ENCODE measurements at regions not wholly inside any gene's neighbourhood (a gene's known extent, or its start where the extent isn't known, plus 50 kb on each side); places are given as distances from the start of the nearest gene placed in this dataset.
A peak's percentile ranks its signal among the peaks of the same experiment; 100 is the strongest.
"Not testable (repeated sequence)": the region's sequence is repeated elsewhere in the genome, so short reads cannot be mapped to it uniquely, and the experiment has no call there.

DNA sequence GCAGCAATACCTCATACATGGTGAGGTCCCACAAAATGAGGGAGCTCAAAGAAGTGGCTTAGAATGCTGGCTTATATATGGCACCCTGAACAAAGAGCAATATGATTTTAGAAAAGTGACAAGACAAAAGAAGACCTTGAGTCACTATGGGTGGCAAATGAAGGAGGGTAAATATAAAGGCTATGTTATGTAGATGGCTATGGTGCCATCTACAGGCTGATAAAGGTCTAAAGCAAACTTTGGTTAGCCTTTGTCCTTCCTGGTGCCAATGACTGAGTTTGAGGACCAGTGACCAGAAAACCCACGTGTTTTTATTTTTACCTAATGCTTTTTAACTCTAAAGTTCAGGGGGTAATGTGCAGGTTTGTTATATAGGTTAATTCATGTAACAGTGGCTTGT, 151.8 kb downstream of the CCNG2 start:
- no peak for ATAC-seq

DNA sequence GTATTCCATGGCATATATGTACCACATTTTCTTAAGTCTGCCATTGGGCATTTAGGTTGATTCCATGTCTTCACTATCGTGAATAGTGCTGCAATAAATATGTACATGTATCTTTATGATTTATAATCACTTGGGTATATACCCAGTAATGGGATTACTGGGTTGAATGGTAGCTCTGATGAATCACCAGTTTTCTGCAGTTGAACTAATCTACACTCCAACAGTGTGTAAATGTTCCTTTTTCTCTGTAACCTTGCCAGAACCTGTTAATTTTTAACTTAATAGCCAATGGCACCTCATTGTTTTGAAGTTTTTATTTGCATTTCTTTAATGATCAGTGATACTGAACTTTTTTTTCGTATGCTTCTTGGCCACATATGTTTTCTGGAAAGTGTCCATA, 152.5 kb downstream of the CCNG2 start:
- ATAC-seq: no peak

DNA sequence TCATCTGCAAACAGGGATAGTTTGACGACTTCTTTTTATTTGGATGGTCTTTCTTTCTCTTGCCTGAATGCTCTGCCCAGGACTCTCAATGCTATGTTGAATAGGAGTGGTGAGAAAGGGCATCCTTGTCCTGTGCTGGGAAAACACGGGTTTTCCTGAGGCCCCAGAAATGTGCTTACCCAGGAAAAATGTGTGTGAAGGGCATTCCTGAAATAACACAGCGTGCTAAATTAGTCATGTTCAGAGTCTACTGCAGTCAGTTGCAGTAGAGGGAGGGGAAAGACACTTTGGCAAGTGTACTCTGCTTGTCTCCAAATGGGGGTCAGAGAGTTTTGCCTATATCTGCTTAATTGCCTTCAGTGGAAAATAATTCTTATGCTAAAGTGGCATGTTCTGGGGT, 153.9 kb downstream of the CCNG2 start:
- ATAC-seq: no peak

DNA sequence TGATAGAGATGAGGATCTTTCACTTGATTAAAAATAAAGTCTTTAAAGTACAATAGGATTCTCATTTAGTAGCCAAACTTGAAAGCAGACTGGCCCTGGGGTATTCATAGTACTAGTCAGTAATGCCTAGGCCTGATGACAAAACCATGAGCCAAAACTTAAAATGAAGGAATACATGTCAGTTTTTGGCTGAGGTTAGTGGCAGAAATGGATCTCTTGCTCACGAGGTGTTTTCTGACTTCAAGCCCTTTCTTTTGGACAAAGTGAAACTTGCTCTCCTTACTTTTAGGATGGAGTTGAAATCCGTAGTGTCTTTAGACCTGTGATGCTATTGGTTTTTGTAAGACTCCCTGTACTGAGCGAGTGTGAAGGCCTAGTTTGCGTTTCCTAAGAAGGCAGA, 157.7 kb downstream of the CCNG2 start:
- ATAC-seq: no peak

DNA sequence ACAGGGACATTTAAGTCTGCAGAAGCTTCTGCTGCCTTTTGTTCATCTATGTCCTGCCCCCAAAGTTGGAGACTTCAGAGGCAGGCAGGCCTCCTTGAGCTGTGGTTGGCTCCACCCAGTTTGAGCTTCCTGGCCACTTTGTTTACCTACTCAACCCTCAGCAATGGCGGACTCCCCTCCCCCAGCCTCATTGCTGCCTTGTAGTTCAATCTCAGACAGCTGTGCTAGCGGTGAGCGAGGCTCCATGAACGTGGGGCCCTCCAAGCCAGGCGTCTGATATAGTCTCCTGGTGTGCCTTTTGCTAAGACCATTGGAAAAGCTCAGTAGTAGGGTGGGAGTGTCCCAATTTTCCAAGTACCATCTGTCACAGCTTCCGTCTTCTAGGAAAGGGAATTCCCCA, 170.1 kb downstream of the CCNG2 start:
- no peak for ATAC-seq

DNA sequence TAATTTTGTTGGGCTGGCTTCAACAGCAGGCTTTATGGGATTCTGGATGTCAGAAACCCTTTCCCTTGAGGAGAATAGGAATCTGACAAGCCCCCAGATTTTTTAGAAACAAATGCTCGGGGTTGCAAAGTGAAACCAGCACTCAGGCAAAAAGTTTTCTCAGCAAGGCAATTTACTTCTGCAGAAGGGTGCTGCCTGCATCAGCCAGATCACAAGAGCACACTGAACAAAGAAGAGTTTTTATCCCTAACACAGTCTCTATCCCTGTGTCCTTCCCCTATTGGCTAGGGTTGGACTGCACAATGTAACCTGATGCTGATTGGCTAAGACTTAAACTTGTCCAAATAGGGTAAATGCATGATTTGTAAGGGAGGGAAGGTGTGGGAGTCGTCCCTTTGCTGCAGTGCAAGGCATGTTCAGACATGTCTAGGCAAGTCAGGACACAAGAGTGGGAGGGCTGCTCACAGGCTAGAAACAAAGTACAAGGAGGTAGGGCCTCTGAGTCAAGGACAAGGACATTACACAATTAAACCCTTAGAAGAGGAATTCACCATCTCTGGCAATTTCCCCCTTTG, 175.8 kb downstream of the CCNG2 start:
- no peak for ATAC-seq

DNA sequence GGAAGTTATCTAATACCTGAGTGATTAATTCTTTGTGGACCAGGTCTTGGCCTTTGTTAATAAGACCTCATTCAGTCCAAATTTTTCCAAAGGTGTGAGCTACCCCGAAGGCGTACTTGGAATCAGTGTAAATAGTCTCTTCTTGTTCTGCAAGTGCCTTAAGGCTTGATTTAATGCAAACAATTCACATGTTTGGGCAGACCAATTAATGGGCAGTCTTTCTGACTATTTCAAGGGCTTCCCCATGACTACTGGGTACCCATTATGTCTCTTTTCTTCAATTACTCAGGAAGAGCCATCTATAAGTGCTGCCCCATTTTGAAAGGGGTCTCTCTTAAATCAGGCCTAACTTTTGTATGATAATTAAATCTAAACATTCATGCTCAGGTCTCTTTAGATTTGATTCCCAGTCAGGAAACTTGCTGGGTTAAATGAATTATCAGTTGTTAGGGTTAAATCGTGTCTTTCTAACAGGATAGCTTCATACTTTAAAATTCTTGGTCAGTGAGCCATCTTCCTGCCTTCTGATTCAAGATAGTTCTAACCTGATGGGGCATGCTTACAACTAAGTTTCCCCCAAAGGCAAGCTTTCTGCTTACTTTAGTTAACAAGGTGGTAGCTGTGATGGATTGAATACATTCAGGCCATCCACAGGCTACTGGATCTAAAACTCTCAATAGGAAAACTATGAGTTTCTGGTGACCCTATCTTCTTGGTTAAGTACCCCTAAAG, 179.6 kb downstream of the CCNG2 start:
- no peak for ATAC-seq

DNA sequence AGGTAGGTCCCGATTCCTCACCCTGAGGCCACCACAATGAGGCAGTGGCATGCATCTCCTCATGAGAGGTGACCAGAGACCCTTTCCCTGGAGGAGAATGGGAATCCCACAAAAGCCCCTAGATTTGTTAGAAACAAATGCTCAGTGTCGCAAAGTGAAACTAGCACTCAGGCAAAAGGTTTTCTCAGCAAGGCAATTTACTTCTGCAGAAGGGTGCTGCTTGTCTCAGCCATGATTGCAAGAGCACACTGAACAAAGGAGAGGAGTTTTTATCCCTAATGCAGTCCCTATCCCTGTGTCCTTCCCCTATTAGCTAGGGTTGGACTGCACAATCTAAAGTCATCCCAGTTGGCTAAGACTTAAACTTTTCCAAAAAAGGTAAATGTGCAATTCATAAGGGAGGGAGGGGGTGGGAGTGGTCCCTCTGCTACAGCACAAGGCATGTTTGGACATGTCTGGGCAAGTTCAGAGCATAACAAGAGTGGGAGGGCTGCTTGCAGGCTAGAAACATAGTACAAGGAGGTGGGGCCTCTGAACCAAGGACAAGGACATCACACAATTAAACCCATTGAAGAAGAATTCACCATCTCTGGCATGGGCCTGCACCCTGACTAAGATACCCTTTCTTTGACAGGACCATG, 185.3 kb downstream of the CCNG2 start:
- no peak for ATAC-seq

DNA sequence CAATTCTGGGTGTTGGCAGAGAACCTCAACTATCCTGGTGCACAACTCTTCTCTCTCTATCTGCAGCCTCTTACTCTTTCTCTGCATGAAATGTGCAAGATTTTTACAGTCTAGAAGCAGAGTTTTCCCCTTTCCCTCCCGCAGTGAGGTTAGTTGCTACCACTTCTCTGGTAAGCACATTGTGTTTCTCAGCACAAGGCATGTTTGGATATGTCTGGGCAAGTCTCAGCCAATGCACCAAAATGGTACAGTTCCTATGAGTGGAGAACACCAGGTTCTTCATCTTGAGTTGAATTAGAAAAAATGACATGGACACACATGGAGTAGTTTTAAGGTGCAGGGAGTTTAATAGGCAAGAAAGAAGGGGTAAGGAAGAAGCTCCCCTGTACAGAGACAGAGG, 187.0 kb downstream of the CCNG2 start:
- no peak for ATAC-seq

DNA sequence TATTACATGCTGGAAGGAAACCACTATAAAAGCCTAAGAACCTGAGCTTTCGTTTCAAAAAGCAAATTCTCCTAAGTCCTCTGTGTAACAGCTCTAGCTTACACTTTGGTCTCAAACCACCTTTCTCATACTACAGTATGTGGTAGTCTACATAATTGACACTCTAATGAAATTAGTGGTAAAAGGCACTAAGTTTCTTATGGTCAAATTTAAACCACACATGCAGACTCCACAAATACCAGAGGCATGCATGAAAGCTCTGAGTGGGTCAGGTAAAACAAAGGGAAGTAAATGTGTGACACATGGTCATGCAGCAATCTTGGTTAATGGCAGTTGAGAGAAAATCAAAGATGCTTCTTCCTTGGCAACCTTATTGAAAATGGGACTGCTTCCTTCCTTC, 187.8 kb downstream of the CCNG2 start:
- ATAC-seq: no peak

DNA sequence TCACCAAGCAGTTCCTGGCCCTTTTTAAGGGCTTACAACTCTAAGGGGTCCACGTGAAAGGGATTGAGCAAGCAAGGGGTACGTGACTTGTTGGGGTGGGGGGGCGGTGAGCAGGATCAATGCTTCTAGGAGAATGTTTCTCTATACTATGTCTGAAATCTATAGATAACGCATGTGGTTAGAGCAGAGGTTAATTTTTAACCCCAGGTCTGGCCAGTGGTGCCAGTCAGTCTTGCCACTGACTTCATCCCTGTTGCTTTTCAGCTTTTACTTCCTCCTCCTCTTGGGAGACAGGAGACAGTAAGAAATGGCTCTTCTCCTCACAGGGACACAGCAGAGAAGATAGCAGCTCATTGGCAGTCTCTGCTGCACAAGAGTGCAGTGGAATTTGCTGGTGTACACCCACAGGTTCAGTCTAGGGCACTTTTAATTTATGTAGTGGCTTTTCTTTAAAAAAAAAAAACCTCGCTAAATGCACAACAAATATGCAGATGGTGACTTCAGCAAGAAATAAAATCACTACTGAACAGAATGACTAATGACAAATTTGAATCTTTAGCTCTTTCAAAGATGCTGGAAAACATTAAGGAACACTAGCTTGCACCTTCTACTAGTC, 190.5 kb downstream of the CCNG2 start:
- ATAC-seq: no peak

DNA sequence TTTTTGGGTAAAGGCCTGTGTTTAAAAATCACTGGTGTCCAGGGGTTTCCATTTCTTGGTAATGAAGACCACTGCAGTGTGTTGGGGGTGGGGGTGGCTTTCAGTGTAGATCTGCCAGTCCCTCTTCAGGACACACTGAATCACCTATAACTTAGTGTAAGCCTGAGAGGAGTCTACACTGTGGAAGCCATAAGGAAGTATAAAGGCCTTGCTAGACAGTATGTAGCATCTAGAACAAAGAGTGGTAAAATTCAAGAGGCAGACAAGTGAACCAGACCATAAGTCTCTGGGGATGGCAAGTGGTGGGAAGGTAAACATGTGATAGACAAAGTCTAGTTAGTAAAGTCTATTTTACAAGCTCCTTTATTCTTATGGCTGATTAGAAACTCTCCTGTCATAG, 191.8 kb downstream of the CCNG2 start:
- no peak for ATAC-seq

DNA sequence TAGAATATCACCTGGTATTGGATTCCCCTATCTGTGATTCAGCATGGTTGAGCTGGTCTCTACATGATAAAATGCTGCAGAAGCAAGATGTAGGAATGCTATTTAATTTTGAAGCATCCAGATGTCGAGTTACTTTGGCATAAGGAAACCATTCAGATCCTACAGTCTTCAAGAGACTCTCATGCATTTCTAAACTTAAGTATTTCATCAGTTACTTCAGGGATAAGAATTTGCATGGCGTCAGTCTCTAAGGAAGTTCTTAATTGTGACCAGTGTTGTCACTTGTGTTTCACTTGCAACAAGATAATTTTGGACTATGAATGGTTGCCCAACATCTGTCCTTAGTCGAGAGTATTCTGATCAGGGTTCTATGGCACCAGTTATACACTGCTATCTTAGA, 192.4 kb downstream of the CCNG2 start:
- no peak for ATAC-seq

DNA sequence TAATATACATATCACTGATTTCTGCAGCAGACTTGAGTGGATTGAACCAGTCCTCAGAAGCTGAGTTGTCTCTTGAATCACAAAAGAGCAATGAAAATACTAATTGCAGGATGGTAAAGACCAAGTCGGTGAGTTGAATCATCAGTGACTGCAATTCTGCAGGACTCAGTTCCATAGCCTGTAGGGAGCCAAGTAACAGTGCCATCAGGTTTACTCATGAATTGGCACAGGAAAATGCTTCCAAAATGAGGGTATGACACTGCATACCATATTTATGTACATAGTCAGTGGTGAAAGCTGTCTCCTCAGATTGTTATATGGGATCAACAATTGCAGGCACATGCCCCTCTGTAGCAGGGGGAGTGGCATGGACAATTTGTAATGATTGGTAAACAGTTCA, 192.8 kb downstream of the CCNG2 start:
- no peak for ATAC-seq

DNA sequence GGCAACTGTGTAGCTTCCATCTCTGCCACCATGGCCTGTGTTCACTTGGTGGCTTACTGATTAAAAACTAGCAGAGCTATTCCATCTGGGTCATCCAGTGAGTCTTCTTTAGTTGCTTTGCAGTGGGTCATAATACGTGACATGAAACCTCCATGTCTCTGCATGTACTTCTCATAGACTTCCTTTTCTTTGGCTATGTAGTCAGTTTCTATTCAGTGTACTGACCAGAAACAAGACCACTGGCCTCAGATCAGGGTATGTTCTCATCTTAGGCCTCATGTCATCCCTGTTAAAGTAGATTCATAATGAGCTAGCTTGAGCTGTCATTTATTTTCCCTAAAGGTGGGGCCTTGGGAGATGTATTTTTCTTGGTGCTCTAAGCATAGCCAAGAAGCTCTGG, 195.2 kb downstream of the CCNG2 start:
- ATAC-seq: no peak

DNA sequence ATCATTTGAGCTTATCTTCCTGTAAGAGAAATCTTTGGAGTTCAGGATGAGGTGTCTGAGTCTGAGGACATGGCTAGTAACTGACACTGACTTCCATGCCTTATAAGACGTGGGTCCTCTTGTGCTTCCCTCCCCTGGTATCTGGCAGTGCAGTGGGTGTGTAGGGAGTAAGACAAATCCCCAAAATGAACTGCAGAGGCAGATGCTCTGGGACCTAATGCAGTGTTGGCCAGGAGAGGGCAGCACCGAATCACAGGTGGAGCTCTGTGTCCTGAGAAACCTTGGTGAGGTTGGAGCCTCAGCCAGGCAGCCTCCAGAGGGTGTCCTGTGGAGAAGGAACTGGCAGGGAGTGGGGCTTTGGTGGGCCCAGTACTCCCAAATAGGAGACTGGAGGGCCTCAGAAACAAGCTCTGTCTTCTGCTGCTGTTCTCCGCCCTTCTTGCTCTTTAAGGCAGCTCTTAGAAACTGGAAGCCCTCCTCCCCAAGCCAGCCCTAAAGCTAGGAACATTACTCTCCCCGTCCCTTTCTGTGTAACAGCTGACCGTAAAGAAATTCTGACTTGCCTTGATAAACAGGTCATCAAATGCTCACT, 196.8 kb downstream of the CCNG2 start:
- ATAC-seq: not testable (repeated sequence)

DNA sequence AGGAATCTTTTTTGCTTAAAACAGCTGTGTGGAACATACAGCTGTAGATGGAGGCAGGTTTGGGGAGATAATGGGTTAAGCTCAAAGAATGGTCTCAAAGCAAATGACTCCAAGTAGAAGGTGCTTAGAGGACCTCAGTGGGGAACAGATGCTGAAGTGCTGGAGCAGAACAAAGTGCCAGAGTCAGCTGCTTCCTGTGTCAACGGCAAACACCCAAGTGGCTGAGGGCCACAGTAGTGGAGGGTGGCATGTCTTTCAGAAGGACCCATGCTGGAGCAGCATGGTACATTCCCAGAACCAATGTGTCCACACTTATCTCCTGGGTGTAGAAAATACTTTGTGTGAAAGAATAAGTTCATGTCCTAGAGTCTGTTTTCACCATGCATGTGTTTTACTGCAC, 197.5 kb downstream of the CCNG2 start:
- no peak for ATAC-seq

DNA sequence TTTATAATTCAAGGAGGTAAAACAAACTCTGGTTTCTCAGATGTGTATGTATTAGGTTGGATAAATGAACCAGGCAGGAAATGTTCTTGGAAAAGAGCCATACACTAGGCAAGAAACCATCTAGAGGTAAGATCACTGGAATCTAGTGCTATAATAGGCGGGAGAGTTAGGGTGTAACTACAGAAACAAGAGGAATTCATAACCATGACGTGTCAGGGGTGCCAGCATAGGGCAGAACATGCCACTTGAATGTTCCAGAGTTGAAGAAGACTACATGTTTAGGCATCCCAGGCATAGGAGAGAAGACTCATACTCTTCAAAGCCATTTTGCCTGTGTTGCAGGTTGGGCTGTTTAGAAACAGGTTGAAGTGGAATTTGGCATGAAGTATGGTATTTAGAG, 198.7 kb downstream of the CCNG2 start:
- ATAC-seq: no peak

DNA sequence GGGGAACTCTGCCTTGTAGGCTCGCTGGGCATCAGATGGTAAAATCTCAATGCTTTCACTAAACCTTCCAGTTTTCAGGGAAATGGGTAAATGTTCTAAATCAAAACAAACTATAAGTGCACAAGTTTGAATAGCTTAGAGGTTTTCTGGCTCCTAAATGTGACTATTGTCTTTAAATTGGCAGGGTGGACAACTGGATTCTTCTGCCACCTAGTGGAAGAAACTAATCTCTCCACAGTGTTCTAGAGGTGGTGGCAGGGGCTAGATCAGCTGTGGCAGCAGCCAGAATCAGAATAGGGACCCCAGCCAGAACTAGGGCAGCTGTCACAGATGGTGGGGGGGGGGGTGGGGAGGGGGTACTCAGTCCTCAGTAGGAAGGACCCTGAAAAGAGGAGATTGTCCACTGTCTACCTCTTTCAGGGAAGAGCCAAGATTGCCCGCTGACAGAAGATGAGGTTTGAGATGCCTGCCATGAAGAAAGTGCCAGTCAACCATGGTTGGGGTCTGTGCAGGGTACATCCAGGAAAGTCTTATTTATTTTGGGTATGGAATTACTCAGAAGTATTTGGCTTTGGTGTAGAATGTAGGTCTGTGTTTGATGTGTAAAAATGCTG, 201.4 kb downstream of the CCNG2 start:
- no peak for ATAC-seq

DNA sequence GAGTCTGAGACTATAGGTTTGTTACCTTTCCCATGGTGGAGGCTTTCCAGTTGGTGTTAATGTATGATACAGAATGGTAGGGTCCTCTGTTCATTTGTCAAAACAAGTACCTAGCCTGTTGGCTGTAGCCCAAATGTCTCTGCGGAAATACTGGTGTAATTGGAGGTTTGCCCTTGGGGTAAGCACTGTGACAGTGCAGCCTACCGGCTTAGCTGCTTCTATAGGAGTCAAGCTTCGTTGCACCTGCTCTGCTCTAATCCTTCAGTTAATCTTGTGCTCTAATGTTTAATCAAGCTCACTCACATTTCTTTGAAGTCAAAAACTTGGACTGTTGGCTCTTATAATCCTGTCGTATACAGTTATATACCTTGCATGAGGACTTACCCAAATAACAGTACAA, 203.4 kb downstream of the CCNG2 start:
- ATAC-seq: no peak

DNA sequence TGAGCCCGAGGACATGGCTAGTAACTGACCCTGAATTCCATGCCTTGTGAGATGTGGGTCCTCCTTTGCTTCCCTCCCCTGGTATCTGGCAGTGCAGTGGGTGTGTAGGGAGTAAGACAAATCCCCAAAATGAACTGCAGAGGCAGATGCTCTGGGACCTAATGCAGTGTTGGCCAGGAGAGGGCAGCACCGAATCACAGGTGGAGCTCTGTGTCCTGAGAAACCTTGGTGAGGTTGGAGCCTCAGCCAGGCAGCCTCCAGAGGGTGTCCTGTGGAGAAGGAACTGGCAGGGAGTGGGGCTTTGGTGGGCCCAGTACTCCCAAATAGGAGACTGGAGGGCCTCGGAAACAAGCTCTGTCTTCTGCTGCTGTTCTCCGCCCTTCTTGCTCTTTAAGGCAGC, 209.9 kb downstream of the CCNG2 start:
- peak in 1 of 2 donors; percentile 27 for ATAC-seq

DNA sequence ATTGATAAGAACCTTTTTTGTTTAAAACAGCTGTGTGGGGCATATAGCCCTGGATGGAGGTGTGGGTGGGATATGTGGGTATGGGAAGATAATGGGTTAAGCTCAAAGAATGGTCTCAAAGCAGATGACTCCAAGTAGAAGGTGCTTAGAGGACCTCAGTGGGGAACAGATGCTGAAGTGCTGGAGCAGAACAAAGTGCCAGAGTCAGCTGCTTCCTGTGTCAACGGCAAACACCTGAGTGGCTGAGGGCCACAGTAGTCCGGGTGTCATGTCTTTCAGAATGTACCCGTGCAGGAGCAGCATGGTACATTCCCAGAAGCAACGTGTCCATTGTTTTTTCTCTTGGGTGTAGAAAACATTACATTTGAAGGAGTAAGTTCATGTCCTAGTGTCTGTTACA, 210.6 kb downstream of the CCNG2 start:
- no peak for ATAC-seq

DNA sequence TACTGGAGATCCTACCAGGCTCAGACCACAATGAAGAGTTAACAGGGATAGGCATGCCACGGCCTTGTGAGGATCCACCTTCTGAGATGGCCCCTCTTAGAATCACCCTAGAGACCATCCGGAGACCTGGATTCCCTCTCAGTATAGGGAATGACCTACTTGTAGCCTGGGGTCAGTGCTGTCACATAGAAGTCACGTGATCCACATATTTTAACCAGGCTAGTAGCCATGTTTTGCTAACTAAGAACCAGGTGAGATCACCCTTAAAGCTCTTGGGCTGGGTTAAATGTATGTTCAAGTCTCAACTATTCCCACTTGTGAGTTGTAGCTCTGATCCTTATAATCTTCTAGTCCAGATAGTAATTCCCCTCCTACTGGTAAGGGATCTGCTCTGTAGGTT, 215.4 kb downstream of the CCNG2 start:
- no peak for ATAC-seq

All from activated CD4-positive, CD25-positive, alpha-beta regulatory T cell treated with anti-CD3 and anti-CD28 coated beads, Interleukin-2, amount 50 U/mL, for 24 hours (primary cell).